ENCODE measurements at regions not wholly inside any gene's neighbourhood (a gene's known extent, or its start where the extent isn't known, plus 50 kb on each side); places are given as distances from the start of the nearest gene placed in this dataset.

GRCh38 chr3:5290915-5291314 lies 103.4 kb downstream of the EDEM1 start:
- no peaks in the 10 kb centered on the region for H3K4me1 Mint-ChIP-seq (ENCODE audit: low read depth)
- H3K27ac Mint-ChIP-seq: no peak overlapping the region
- H3K4me3 Mint-ChIP-seq (ENCODE audit: low read depth): no peak overlapping the region
- peaks cover 24% of the 10 kb centered on the region for H3K9me3 Mint-ChIP-seq (ENCODE audit: low read depth)
- no peaks in the 10 kb centered on the region for H3K27me3 Mint-ChIP-seq
- no peak for DNase-seq (ENCODE audit: low spot score, unreplicated experiment)
- no peak for TF ChIP-seq CTCF (IDR thresholded peaks at IDR 0.05; ENCODE audit: unreplicated experiment)
- no peaks in the 10 kb centered on the region for H3K36me3 Mint-ChIP-seq (ENCODE audit: insufficient read depth)

- Mint-ChIP-seq H3K4me1 (ENCODE audit: low read depth) (no peaks in the 10 kb centered on the region), H3K36me3 (ENCODE audit: insufficient read depth) (no peaks in the 10 kb centered on the region), H3K27me3 (no peaks in the 10 kb centered on the region), H3K27ac (no peak overlapping the region), H3K9me3 (ENCODE audit: low read depth) (peaks cover 16% of the 10 kb centered on the region), H3K4me3 (ENCODE audit: low read depth) (no peak overlapping the region)
- no peak for TF ChIP-seq CTCF (IDR thresholded peaks at IDR 0.05; ENCODE audit: unreplicated experiment)
- DNase-seq (ENCODE audit: low spot score, unreplicated experiment): no peak
Observed at GRCh38 chr3:5292512-5292911, 105.0 kb downstream of the EDEM1 start.

GRCh38 chr3:5293207-5293606 lies 105.7 kb downstream of the EDEM1 start:
- H3K4me1 Mint-ChIP-seq (ENCODE audit: low read depth): no peaks in the 10 kb centered on the region
- no peak for DNase-seq (ENCODE audit: low spot score, unreplicated experiment)
- no peak overlapping the region for H3K4me3 Mint-ChIP-seq (ENCODE audit: low read depth)
- H3K27me3 Mint-ChIP-seq: no peaks in the 10 kb centered on the region
- H3K9me3 Mint-ChIP-seq (ENCODE audit: low read depth): peaks cover 9% of the 10 kb centered on the region
- no peaks in the 10 kb centered on the region for H3K36me3 Mint-ChIP-seq (ENCODE audit: insufficient read depth)
- H3K27ac Mint-ChIP-seq: no peak overlapping the region
- TF ChIP-seq CTCF (IDR thresholded peaks at IDR 0.05; ENCODE audit: unreplicated experiment): no peak

- peaks cover 4% of the 10 kb centered on the region for H3K27me3 Mint-ChIP-seq
- no peaks in the 10 kb centered on the region for H3K36me3 Mint-ChIP-seq (ENCODE audit: insufficient read depth)
- no peak overlapping the region for H3K4me3 Mint-ChIP-seq (ENCODE audit: low read depth)
- H3K27ac Mint-ChIP-seq: no peak overlapping the region
- TF ChIP-seq CTCF (IDR thresholded peaks at IDR 0.05; ENCODE audit: unreplicated experiment): no peak
- peaks cover 5% of the 10 kb centered on the region for H3K9me3 Mint-ChIP-seq (ENCODE audit: low read depth)
- no peak for DNase-seq (ENCODE audit: low spot score, unreplicated experiment)
- no peaks in the 10 kb centered on the region for H3K4me1 Mint-ChIP-seq (ENCODE audit: low read depth)
Observed at GRCh38 chr3:5294356-5294755, 106.8 kb downstream of the EDEM1 start.

- H3K27me3 Mint-ChIP-seq: peaks cover 10% of the 10 kb centered on the region
- peaks cover 5% of the 10 kb centered on the region for H3K9me3 Mint-ChIP-seq (ENCODE audit: low read depth)
- DNase-seq (ENCODE audit: low spot score, unreplicated experiment): no peak
- H3K27ac Mint-ChIP-seq: no peak overlapping the region
- no peaks in the 10 kb centered on the region for H3K36me3 Mint-ChIP-seq (ENCODE audit: insufficient read depth)
- TF ChIP-seq CTCF (IDR thresholded peaks at IDR 0.05; ENCODE audit: unreplicated experiment): no peak
- no peaks in the 10 kb centered on the region for H3K4me1 Mint-ChIP-seq (ENCODE audit: low read depth)
- H3K4me3 Mint-ChIP-seq (ENCODE audit: low read depth): no peak overlapping the region
Observed at GRCh38 chr3:5295191-5295690, 107.7 kb downstream of the EDEM1 start.
